LHCN-M2 (cell line): ENCODE measurements at regions not wholly inside any gene's neighbourhood (a gene's known extent, or its start where the extent isn't known, plus 50 kb on each side); places are given as distances from the start of the nearest gene placed in this dataset.
"Not testable (repeated sequence)": the region's sequence is repeated elsewhere in the genome, so short reads cannot be mapped to it uniquely, and the experiment has no call there.

ENCODE experiments used
- DNase-seq: peaks from one replicate; pipeline ENCODE4 v3.0.0-alpha.2; 2012; ENCODE audit warnings: low read depth

DNA sequence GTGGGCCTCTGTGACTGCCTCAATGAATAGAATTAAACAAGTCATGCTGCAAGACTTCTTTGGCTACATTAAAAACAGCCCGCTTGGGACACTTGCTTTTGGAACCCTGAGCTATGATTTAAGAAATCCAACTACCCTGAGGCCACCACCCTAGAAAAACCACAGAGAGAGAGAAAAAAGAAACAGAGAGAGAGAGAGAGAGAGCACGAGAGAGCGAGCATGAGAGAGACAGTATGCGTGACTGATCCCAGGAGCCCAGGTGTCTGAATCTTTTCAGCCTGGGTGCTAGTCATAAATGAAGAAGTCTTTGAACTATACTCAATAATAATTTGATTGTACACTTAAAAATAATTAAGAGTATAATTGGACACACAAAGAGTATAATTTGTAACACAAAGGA, 123.1 kb upstream of the FREM1 start:
- no peak for DNase-seq

DNA sequence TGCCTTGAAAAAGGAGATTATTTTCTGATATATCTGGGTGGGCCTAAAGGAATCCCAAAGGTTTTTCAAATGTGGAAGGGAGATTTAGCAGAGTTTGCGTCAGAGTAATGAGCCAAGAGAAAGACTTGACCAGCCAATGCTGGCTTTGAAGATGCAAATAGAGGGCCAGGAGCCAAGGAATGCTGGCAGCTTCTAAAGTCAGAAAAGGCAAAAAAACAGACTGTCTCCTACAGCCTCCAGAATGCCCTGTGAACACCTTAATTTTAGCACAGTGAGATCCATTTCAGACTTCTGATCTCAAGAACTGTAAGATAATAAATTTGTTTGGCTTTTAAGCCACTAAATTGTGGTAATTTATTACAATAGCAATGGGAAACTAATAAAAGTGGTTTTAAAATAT, 122.6 kb upstream of the FREM1 start:
- no peak for DNase-seq

GRCh38 chr9:15021146-15021545, 110.9 kb upstream of the FREM1 start:
- no peak for DNase-seq

DNA sequence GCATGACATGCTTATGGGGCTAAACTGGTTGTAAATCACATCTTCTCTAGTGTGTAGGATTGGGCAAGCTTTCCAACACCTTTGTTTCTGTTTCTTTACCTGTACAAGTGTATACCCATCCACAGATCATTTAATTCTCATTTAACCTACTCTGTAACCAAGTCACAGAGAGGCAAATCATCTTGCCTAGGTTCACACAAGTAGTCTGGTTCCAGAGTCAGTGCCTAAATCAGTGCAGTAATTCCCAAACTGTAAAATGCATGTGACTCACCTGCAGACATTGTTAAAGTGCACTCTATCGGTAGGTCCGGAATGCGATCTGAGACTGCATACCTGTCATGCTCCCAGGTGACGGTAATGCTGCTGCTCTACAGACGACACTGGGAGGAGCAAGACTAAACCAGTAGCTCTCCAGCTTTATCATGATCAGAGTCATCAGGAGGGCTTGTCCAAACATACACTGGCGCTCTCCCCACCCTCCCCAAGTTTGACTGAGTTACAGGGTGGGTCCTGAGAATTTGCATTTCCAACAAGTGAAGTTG, 107.9 kb upstream of the FREM1 start:
- DNase-seq = no peak

DNA sequence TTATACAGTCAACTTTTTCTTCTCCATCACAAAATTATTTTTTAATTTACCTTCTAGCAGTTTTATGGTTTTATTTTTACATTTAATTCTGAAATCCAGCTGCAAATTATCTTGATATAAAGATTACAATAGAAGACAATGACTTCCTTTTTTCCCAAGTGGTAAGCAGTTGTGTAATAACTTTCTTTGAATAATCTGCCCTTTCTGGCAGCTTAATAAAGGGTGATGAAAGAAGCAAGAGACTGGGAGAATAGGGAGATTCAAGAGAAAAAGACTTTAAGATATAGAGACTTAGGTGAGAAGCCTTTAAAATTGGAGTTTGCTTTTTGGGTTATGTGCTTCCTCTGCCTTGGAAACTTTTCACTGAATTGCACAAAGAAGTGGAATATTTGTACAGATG, 100.4 kb upstream of the FREM1 start:
- no peak for DNase-seq

- no peak for DNase-seq
Observed at GRCh38 chr9:15007698-15008097, 97.5 kb upstream of the FREM1 start.

- DNase-seq = no peak
Observed at GRCh38 chr9:14994738-14995137, 84.5 kb upstream of the FREM1 start.

- DNase-seq = no peak
Observed at GRCh38 chr9:14993901-14994554, 83.8 kb upstream of the FREM1 start.

DNA sequence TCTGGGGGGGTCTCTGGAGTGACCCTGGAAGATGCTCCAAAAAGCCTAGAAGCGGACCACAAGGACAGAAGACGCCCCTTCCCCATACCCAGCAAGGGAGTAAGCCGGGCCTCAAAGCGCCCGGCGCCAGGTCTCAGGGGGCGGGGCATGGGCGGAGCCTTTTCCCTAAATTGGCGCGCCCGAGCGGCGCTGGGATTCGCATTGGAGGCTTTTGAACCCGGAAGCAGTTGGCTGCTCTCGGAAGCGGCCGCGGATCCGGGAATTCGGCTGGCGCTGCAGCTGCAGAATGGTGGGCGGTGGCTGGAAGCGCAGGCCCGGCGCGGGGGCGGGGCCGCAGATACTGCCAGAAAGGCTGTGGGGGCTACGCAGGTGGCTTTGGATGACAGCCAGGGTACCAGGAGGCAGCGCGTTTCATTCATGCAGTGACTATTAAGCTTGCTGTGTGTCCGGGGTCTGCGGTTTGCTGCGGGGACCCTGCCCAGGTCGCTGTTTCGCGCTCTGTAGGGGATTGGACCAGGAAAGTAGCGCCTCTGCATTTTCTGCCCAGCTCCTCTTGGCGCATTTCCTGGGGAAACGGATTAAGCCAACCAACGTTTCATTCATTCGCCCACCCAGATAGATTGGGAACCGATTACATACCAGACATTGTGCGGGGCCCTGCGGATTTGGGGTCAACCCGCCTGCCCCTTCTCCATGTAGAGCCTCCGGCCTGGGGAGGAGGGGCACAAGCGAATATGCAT, 83.0 kb upstream of the FREM1 start:
- DNase-seq = no peak

- DNase-seq = no peak
Observed at GRCh38 chr9:14992516-14992915, 82.3 kb upstream of the FREM1 start.

DNA sequence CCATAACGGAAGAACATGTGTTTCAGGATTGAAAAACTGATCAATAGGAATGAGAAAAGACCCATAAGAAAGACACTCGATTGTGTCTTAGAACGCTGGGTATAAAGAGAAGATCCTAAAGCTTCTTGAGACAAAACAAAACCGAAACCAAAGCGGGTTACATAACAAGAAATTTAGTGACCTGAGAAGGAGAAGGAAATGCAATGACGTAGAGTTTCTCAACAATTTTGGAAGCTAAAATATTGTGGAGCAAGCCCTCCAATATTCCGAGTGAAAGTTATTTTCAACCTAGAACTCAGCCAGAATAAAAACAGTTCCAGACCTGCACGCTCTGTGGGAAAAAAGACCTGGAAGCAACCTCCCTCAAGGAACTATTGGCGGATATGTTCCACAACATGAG, 81.9 kb upstream of the FREM1 start:
- no peak for DNase-seq

GRCh38 chr9:14990647-14991046, 80.4 kb upstream of the FREM1 start:
- DNase-seq = not testable (repeated sequence)

- DNase-seq = no peak
Observed at GRCh38 chr9:14989811-14990210, 79.6 kb upstream of the FREM1 start.

DNA sequence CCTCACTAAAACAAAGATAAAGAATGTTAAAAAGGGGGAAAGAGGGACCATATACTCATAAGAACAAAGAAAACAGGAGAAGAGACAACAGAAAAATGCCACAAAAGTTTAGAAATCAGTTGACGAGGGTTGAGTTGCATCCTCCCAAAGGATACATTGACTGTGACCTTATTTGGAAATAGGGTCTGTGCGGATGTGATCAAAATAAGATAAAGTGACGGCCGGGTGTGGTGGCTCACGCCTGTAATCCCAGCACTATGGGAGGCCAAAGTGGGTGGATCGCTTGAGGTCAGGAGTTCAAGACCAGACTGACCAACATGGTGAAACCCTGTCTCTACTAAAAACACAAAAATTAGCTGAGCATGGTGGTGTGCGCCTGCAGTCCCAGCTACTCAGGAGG, 79.1 kb upstream of the FREM1 start:
- DNase-seq = not testable (repeated sequence)

GRCh38 chr9:14987858-14988257, 77.6 kb upstream of the FREM1 start:
- no peak for DNase-seq

DNA sequence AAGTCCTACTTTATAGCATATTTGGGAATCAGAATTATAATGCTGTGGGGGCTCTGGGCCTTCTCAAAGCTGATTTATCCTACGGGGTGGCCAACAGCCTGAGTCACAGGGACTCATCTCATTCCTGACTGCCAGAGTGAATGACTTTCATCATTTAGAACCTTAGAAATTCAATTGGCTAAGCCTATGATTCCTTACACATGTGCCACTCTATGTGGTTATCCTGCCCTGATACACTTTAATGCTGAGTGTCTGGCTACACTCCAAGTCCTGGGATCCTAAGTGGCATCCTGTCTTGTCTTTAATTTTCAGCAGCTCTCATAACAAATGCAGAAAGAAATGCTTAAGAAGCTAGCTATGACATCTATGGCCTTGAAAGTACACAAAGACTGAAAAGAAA, 75.2 kb upstream of the FREM1 start:
- DNase-seq = no peak

DNA sequence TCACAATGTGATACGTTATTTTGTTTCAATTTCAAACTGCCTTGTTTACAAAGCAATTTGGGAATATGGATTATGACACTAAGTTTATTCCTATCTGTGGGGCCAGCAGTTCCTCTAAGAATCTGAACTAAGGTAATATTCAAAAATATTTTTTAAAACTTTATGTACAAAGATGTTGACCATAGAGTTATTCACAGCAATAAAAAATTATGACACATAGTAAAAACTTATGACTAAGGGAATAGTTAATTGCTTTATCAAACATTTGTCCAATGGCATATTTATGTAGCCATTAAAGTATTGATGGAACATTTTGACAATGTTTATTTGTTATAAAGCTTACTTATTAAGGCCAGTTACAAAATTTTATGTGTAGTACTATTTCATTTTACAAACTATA, 73.4 kb upstream of the FREM1 start:
- DNase-seq = no peak

GRCh38 chr9:14981291-14981950, 71.2 kb upstream of the FREM1 start:
- no peak for DNase-seq

GRCh38 chr9:14978022-14979000, 68.1 kb upstream of the FREM1 start:
- DNase-seq = no peak

GRCh38 chr9:14967450-14968321, 57.5 kb upstream of the FREM1 start:
- no peak for DNase-seq
